ENCODE measurements at regions not wholly inside any gene's neighbourhood (a gene's known extent, or its start where the extent isn't known, plus 50 kb on each side); places are given as distances from the start of the nearest gene placed in this dataset.

DNA sequence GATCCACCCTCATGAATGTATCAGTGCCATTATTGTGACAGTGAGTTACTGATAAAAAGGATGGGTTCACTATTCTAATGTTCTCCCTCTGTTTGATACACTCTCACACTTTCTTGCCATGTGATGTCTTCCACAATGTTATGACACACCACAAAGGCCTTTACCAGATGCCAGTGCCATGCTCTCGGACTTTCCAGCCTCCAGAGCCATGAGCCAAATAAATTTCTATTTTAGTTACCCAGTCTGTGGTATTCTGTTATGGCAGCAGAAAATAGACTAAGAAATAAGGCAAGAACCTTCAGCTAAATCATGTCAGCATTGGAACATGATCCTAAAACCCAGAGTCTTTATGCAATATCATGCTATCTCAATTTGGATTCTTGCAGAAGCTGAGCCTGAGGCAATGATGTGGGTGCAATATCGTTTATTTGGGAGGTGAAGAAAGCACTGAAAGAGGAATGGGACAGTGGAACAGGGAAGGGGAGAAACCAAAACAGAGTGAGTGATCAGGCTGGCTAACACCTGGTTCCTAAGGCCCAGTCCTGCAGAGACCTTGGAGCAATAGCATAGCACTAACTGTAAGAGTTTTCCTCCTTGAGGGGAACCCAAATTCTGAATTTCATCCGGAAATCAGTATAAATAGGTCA, 130.4 kb upstream of the LRFN2 start:
- TF ChIP-seq, protein P1, sequence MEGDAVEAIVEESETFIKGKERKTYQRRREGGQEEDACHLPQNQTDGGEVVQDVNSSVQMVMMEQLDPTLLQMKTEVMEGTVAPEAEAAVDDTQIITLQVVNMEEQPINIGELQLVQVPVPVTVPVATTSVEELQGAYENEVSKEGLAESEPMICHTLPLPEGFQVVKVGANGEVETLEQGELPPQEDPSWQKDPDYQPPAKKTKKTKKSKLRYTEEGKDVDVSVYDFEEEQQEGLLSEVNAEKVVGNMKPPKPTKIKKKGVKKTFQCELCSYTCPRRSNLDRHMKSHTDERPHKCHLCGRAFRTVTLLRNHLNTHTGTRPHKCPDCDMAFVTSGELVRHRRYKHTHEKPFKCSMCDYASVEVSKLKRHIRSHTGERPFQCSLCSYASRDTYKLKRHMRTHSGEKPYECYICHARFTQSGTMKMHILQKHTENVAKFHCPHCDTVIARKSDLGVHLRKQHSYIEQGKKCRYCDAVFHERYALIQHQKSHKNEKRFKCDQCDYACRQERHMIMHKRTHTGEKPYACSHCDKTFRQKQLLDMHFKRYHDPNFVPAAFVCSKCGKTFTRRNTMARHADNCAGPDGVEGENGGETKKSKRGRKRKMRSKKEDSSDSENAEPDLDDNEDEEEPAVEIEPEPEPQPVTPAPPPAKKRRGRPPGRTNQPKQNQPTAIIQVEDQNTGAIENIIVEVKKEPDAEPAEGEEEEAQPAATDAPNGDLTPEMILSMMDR (IDR thresholded peaks at IDR 0.05), result no peak
- TF ChIP-seq POLR2A (IDR thresholded peaks at IDR 0.05), result no peak
